ENCODE measurements at regions not wholly inside any gene's neighbourhood (a gene's known extent, or its start where the extent isn't known, plus 50 kb on each side); places are given as distances from the start of the nearest gene placed in this dataset.

- no peak overlapping the region for H3K27ac ChIP-seq
- no peak for TF ChIP-seq ZFX (IDR thresholded peaks at IDR 0.05)
- no peak for TF ChIP-seq CTCF (conservative IDR thresholded peaks at IDR 0.05)
Observed at GRCh38 chr12:58433959-58434358, 486.3 kb downstream of the LRIG3 start.

GRCh38 chr12:58434726-58435125 is 485.6 kb downstream of the LRIG3 start:
- TF ChIP-seq ZFX (IDR thresholded peaks at IDR 0.05) (no peak), CTCF (conservative IDR thresholded peaks at IDR 0.05) (no peak)
- no peak overlapping the region for H3K27ac ChIP-seq

DNA sequence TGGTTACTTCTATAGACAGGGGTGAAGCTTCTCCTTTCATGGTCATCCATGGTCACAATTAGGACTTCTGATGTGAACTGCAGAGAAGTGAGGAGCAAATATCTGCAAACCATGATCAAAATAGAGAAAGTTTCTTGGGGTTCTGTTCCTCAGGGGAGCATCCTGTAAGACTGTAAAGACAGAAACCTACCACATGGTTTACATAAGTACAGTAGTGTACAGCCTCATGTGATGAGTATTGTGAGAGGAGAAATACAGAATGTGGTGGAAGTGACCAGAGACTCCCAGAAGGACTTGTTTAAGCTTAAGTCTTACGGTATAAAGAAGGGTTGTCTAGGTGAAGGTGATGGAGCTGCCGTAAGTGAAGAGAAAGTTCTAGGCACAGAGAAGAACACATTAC is 484.7 kb downstream of the LRIG3 start:
- no peak overlapping the region for H3K27ac ChIP-seq

GRCh38 chr12:58441483-58441882 is 478.8 kb downstream of the LRIG3 start:
- TF ChIP-seq ZFX (IDR thresholded peaks at IDR 0.05), result no peak
- no peak for TF ChIP-seq CTCF (conservative IDR thresholded peaks at IDR 0.05)
- H3K27ac ChIP-seq, result no peak overlapping the region

More for the DNA sequence above, 484.7 kb downstream of the LRIG3 start:
- TF ChIP-seq ZFX (IDR thresholded peaks at IDR 0.05) (no peak), CTCF (conservative IDR thresholded peaks at IDR 0.05) (no peak)

DNA sequence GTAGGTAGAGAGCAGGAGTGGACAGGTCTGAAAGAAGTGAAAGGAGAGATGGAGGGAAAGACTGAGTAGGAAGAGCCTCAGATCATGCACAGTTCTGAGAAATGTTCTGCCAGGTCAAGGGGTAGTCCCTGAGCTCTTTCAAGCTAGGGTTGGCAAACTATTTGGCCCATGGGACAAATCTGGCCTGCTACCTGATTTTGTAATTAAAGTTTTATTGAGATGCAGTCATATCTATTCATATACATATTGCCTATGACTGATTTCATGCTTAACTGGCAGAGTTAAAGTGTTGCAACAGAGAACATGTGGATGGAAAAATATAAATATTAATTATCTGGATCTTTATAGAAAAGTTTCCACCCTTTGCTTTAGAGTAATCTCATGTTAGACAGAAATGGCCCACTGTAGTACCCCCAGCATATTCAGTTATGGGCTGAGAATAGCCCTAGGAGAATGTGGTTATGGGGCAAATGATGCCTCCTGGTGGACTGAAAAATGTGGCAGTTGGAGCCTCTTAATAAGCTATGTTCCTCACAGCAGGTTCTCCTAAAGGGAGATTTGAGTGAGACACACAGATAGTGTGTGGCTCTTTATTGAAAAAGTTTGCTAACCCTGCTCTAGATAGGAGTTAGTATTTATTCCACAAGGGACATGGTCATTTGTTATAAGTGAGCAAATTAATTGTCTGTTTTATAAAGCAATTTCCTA is 476.9 kb downstream of the LRIG3 start:
- no peak for TF ChIP-seq ZFX (IDR thresholded peaks at IDR 0.05)
- TF ChIP-seq CTCF (conservative IDR thresholded peaks at IDR 0.05), result peak; percentile 70
- H3K27ac ChIP-seq, result no peak overlapping the region

DNA sequence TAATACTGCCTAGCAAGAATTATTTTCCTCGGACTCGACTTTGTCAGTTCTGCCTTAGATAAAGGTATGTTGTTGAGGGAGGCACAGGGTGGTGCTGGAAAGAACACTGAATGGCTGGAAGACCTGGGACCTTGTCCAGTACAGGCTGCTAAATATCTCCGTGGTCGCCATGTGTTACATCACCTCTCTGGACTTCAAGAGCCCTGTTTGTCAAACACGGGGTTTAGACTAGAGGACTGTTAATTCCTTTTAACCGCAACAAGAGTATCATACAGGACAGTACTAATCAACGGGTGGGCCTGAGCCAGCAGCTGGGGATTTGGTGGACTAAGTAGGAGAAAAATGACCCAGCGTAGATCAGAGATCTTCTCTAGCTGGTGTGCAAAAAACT is 476.3 kb downstream of the LRIG3 start:
- no peak for TF ChIP-seq CTCF (conservative IDR thresholded peaks at IDR 0.05)
- TF ChIP-seq ZFX (IDR thresholded peaks at IDR 0.05), result no peak
- H3K27ac ChIP-seq, result no peak overlapping the region

DNA sequence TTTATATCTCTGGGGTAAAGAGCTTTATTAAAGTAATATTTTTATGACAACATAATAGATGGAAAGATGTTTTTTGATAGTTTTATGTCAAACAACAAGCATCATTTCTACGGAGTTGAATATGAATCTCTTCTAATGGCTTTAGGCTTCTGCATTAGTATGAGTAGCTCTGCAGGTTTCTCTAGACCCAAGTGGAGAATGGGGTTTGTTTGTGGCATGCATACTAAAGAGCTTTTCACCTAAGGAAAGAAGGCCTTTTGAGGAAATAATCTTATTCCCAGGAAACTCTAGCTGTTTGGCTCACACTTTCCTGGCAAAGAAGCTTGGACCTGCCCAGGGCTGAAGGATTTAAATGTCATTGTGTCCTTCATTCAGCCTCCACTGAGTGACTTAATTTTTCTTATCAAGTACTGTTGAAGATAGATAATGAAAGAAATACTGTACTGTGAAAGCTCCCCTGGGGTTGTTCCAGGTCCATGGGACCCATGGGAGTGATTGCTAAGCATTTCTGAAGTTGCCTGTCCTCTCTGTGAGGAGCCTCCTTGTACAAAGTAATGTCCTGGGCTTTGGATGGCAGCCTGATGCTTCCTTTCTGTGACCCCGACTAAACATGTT is 469.3 kb downstream of the LRIG3 start:
- H3K27ac ChIP-seq, result no peak overlapping the region

More for the DNA sequence above, 469.3 kb downstream of the LRIG3 start:
- no peak for TF ChIP-seq ZFX (IDR thresholded peaks at IDR 0.05)
- TF ChIP-seq CTCF (conservative IDR thresholded peaks at IDR 0.05), result no peak

Data from C4-2B (cell line).